GM21576 (cell line): ENCODE measurements at regions not wholly inside any gene's neighbourhood (a gene's known extent, or its start where the extent isn't known, plus 50 kb on each side); places are given as distances from the start of the nearest gene placed in this dataset.

ENCODE experiments used
- ATAC-seq: cut with Tn5 transposase; IDR thresholded peaks from one replicate; pipeline ENCODE4 v1.9.1; 2021; ENCODE audit warnings: mild to moderate bottlenecking, moderate library complexity; ENCODE audit not compliant: unreplicated experiment

- no peak for ATAC-seq
Observed at GRCh38 chr6:104575536-104575935, 284.2 kb downstream of the HACE1 start.

GRCh38 chr6:104574135-104574750 lies 285.5 kb downstream of the HACE1 start:
- no peak for ATAC-seq

GRCh38 chr6:104573350-104573749 lies 286.4 kb downstream of the HACE1 start:
- no peak for ATAC-seq

GRCh38 chr6:104572901-104573300 lies 286.8 kb downstream of the HACE1 start:
- no peak for ATAC-seq

GRCh38 chr6:104566411-104566810 lies 293.3 kb downstream of the HACE1 start:
- no peak for ATAC-seq

- ATAC-seq: no peak
Observed at GRCh38 chr6:104563306-104563705, 296.4 kb downstream of the HACE1 start.

GRCh38 chr6:104559435-104560202 lies 300.1 kb downstream of the HACE1 start:
- no peak for ATAC-seq

- ATAC-seq: no peak
Observed at GRCh38 chr6:104558746-104559145, 301.0 kb downstream of the HACE1 start.

GRCh38 chr6:104548297-104548696 lies 311.4 kb downstream of the HACE1 start:
- no peak for ATAC-seq

GRCh38 chr6:104541411-104541810 lies 318.3 kb downstream of the HACE1 start:
- no peak for ATAC-seq

- no peak for ATAC-seq
Observed at GRCh38 chr6:104540743-104541142, 319.0 kb downstream of the HACE1 start.

- no peak for ATAC-seq
Observed at GRCh38 chr6:104539173-104539572, 320.5 kb downstream of the HACE1 start.

- ATAC-seq: no peak
Observed at GRCh38 chr6:104537872-104538271, 321.8 kb downstream of the HACE1 start.

- no peak for ATAC-seq
Observed at GRCh38 chr6:104537180-104537579, 322.5 kb downstream of the HACE1 start.

- no peak for ATAC-seq
Observed at GRCh38 chr6:104532462-104532861, 327.3 kb downstream of the HACE1 start.

GRCh38 chr6:104531646-104532045 lies 328.1 kb downstream of the HACE1 start:
- ATAC-seq: no peak

- no peak for ATAC-seq
Observed at GRCh38 chr6:104527761-104528415, 331.8 kb downstream of the HACE1 start.

GRCh38 chr6:104527311-104527710 lies 332.4 kb downstream of the HACE1 start:
- ATAC-seq: no peak

GRCh38 chr6:104526376-104526775 lies 333.3 kb downstream of the HACE1 start:
- no peak for ATAC-seq

- peak; percentile 99 for ATAC-seq
Observed at GRCh38 chr6:104525677-104526322, 333.9 kb downstream of the HACE1 start.

GRCh38 chr6:104522533-104522932 lies 337.2 kb downstream of the HACE1 start:
- no peak for ATAC-seq

GRCh38 chr6:104521176-104521575 lies 338.5 kb downstream of the HACE1 start:
- ATAC-seq: no peak
